ENCODE measurements at regions not wholly inside any gene's neighbourhood (a gene's known extent, or its start where the extent isn't known, plus 50 kb on each side); places are given as distances from the start of the nearest gene placed in this dataset.

- no peak for DNase-seq
Measured at GRCh38 chr11:108994887-108995286, 330.0 kb downstream of the DDX10 start.

DNA sequence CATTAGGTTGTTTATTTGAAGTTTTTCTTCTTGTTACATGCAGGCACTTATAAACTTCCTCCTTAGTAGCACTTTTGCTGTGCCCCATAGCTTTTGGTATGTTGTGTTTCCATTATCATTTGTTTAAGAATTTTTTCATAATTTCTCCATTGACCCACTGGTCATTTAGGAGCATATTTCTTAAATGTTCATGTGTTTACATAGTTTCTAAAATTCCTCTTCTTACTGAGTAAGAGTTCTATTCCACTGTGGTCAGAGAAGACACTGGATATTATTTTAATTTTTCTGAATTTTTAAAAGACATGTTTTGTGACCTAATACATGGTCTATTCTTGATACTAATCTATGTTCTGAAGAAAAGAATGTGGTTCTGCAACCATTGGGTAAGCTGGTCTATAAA lies 333.0 kb downstream of the DDX10 start:
- no peak for DNase-seq

DNA sequence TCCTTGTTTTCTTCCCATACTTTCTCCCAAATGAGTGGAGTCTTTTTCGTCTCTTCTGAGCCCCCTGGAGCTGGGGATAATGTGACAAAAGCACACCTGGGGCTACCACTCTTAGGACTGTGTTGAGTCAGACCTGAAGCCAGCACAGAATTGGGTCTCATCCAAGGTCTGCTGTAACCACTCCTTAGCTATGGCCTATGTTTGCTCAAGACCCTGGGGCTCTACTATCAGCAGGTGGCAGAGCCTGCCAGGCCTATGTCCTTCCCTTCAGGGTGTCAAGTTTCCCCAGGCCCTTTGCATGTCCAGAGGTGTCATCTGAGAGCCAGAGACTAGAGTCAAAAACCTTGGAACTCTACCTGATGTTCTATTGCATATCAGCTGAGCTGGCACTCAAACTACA lies 335.7 kb downstream of the DDX10 start:
- DNase-seq, result no peak

- DNase-seq, result no peak
Measured at GRCh38 chr11:109001585-109001984, 336.7 kb downstream of the DDX10 start.

DNA sequence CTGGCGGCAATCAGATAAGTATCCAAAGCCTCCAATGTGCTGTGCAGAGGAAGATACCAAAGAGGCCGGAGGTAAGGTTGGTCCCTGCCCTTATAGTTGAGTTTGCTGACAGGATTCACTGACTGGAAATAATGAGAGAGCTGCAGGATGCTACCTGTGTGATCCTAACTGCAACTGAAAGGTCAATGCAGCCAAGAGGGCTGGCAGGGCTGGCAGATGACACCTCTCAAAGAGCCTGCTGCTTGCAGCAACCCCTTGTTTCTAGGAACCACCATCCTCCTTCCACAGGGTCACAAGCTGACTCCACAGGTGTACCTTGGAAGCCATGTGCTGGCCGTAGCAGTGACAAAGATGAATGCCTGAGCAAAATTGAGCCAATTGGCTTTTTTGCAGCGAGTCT lies 348.1 kb downstream of the DDX10 start:
- DNase-seq, result no peak

DNA sequence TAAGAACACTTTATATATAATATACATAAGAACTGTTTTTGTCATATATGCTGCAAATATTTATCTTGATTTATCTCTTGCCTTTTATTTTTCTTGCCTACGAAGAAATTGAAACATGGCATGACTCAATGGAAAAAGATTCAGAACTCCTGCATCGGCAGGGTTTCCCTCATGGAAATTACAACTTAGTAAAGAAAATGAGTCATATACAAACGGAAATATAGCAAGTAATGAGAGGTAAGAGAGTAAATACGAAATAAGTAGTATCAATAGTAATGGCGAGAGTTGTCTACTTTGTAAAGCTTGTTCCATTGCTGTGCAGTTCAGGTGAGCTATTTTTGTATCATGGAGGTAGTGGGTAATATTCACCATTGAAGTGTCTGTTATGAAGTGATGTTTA lies 350.4 kb downstream of the DDX10 start:
- DNase-seq, result no peak

DNA sequence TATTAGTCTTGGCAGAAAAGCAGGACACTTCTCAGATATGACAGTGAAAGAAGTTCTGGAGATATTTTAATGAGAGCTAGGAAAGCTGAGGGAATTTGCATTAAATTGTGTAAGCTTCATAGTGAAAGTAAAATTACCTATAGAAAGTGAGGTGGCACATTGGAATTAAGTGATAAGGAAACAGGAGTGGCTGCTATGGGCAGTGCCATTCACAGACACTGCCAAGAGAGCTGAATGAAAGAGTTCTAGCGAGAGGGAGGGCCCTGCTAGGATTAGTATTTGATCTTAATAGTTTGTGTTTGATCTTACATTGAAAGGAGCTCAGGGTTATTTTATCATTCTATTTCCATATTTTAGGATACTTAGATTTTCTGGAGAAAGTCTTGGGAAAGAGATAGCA lies 351.9 kb downstream of the DDX10 start:
- no peak for DNase-seq

- no peak for DNase-seq
Measured at GRCh38 chr11:109017489-109017888, 352.6 kb downstream of the DDX10 start.

- DNase-seq, result no peak
Measured at GRCh38 chr11:109018639-109019038, 353.8 kb downstream of the DDX10 start.

DNA sequence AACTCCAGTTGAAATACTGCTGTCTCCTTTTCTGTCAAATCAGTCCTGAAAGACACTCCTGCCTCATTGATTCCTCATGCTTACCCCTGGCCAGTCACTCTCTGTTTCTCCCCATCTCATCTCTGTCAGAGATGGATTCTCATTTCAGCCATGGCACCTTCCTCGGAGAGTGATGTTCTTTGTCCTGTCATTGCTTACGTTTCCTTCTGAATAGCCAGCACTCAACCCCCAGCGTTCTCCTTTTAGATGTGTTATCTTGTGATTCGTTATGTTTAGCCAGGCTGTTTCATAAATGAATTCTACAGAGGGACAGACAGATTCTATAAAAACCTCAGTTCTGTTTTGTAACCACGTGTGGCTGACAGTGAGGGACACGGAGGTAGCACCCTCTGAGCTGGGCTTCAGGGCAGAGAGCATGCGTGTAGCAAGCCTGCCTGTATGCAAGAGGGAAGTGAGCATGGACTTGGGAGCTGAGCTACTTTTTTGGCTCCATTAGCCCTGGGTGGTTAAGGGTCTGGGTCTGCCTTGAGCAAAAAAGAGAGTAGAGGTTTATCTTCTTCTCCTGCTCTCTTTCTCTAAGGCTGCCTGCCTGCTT lies 354.6 kb downstream of the DDX10 start:
- no peak for DNase-seq

DNA sequence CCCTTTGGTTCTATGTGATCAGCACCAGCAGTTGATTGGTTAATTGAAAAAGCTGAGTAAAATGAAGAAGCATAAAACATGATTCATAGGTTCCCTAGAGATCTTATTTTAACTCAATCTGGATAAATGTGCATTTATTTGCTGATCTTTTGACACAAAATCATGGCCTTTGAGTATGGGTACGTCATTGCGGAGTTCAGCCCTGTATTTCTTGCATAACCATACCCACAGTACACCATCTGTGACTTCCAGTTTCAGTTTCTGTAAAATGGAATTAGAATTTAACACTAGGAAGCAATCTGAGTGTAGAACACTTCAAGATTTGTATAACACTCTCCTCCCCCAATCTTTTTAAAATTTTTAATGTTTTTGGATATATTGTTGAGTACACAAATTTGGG lies 358.2 kb downstream of the DDX10 start:
- no peak for DNase-seq

DNA sequence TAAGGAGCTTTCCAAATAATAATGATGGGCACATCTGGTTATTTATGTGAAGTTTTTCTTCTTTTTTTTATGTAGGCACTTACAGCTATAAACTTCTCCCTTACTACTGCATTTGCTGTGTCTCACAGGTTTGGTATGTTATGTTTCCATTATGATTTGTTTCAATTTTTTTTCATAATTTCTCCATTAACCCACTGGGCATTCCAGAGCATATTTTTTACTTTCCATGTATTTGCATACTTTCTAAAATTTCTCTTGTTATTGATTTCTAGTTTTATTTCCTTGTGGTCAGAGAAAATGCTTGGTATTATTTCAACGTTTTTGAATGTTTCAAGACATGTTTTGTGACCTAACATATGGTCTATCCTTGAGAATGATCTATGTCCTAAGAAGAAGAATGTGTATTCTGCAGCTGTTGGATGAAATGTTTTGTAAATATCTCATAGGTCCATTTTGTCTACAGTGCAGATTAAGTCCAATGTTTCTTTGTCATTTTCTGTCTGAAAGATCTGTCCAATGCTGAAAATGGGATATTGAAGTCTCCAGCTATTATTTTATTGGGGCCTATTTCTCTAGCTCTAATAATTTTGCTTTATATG lies 362.1 kb downstream of the DDX10 start:
- DNase-seq, result no peak

- no peak for DNase-seq
Measured at GRCh38 chr11:109027851-109028250, 363.0 kb downstream of the DDX10 start.

- no peak for DNase-seq
Measured at GRCh38 chr11:109029927-109030326, 365.1 kb downstream of the DDX10 start.

DNA sequence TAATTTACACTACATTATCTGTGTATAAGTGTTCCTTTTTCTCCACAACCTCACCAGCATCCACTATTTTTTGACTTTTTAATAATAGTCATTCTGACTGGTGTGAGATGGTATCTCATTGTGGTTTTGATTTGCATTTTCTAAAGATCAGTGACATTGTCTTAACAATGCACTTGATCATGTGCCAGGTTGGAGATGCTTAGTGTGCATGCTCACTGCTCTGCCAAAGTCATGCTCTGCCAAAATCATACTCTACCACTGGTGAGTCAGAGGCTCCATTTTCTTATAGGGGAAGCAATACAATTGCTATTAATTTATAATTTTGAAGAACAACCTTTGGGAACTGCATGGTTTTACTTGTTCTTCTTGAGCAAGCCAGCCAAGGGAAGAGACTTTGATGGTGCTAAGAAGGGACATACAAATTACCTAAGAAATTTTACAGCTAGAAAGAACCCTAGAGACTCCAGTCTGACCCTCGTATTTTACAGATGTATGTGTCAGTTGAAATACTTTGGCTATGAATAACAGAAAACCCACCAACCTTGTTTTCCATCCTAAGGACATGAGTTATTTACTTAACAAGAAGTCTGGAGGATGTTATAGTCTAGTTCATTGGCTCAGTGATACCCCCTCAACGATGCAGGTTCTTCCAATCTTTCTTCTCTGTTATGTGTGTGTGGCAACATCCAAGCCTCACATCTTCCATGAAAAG lies 368.9 kb downstream of the DDX10 start:
- DNase-seq, result no peak

- no peak for DNase-seq
Measured at GRCh38 chr11:109034339-109034696, 369.4 kb downstream of the DDX10 start.

GRCh38 chr11:109035284-109035683 lies 370.4 kb downstream of the DDX10 start:
- DNase-seq, result no peak

- no peak for DNase-seq
Measured at GRCh38 chr11:109036011-109036410, 371.1 kb downstream of the DDX10 start.

DNA sequence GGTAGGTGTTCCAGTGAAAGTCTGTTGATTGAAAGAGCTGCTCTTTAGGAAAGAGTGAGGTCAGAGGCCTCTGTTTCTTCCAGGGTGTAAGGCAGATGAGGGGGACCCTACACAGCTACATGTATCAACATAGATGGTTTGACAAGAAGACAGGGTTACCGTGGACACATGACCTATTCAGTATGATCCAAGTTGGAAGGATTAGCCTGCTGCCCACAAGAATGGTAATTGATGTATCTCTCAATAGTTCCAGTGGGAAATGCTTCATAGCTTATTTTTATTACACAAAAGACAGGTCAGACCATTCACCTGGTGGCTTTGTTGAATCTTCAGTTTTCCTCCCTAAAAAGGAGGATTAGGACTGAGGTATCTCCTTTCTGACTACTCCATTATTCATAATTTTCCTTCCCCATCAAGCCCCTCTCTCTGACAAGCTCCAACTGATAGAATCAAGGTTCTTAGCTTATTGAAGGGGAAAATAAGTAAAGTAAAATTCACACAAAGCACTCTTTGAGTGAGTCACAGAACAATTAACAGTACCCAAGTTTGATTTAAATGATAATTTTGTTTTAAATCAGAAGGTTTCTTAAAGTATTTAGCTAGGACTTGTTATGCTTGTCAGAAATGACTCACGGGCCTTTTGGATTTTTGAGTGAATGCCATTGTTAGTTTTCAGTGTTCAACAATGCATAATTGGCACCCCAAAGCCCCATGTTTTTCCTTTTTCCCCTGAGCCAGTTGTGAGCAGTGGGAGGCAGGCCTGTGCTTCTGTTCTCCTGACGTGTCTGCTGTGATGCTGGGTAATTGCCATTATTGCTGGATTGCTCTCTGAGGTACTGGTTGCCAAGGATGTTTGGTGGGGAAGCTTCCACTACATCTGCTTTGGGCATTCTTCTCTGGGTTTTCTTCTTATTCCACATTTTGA lies 373.2 kb downstream of the DDX10 start:
- DNase-seq, result no peak

- DNase-seq, result no peak
Measured at GRCh38 chr11:109039611-109040010, 374.7 kb downstream of the DDX10 start.

DNA sequence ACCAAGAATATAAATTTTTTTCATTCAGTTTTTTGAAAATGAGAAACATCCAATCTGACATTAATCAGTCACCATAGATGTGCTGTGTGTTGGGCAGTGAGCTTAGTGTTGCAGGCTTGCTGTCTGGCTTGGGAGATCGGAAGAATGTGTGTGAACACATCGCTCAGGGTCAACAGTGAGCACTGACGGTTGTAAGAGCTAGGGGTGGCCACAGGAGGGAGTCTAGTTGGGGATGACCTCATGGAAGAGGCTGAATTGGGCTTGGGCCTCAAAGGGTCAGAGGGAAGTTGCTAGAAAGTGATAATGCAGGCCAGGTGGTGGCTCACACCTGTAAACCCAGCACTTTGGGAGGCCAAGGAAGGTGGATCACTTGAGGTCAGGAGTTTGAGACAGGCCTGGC lies 375.4 kb downstream of the DDX10 start:
- DNase-seq, result no peak

- DNase-seq, result no peak
Measured at GRCh38 chr11:109041876-109042275, 377.0 kb downstream of the DDX10 start.

DNA sequence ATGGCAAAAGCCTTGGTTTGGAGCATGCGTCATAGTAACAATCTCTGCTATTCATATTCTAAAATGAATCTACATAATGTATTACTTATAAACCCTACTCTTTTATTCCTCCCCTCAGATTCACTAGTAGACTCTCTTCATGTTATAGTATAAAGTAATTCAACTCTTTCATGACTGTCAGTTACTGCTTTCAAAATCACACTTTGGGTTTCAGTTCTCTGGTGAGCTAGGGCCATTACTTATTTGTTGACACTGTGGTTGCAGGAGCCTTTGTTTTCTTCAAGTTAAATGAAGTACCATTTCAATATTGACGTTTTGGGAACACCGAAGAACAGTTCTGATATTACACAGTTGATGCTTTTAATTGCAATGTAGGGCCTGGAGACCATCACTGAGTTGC lies 378.4 kb downstream of the DDX10 start:
- no peak for DNase-seq

Data from NCI-H748 treated with DMSO at 0.1 percent for 48 hours (cell line).